Activated CD8-positive, alpha-beta T cell treated with anti-CD3 and anti-CD28 coated beads, Interleukin-2, amount 10 ng/mL, durations not matched to agents 7 days and 5 days (primary cell): ENCODE measurements at regions not wholly inside any gene's neighbourhood (a gene's known extent, or its start where the extent isn't known, plus 50 kb on each side); places are given as distances from the start of the nearest gene placed in this dataset.

Experiments used
- ATAC-seq: fragments of 150-1000 bp; cut with Tn5 transposase; one replicate; pipeline ENCODE4 v1.10.0; 2021; ENCODE audit warnings: moderate library complexity
- CTCF ChIA-PET: fragments of 350-600 bp; sonication (Branson Sonifier 250); formaldehyde crosslinking; loops from one replicate; lab custom pipeline; 2021; ENCODE audit warnings: antibody characterized with exemption; lab: Charles Lee
- POLR2A ChIA-PET: fragments of 350-600 bp; sonication (Branson Sonifier 250); formaldehyde crosslinking; loops from one replicate; lab custom pipeline; 2021; ENCODE audit warnings: antibody characterized with exemption; lab: Charles Lee
- DNase-seq: peaks from one replicate; pipeline ENCODE4 v3.0.0-alpha.2; 2020
- H3K27ac Mint-ChIP-seq: one replicate; pipeline ENCODE4 v1.8.0; 2021; ENCODE audit warnings: mild to moderate bottlenecking, mixed read lengths
- H3K27me3 Mint-ChIP-seq: one replicate; pipeline ENCODE4 v1.8.0; 2021; ENCODE audit warnings: low read depth, mixed read lengths
- H3K36me3 Mint-ChIP-seq: one replicate; pipeline ENCODE4 v1.8.0; 2021; ENCODE audit warnings: low read depth, mixed read lengths
- H3K4me1 Mint-ChIP-seq: one replicate; pipeline ENCODE4 v1.8.0; 2021; ENCODE audit warnings: low read depth, mixed read lengths
- H3K4me3 Mint-ChIP-seq: one replicate; pipeline ENCODE4 v1.8.0; 2021; ENCODE audit warnings: mild to moderate bottlenecking, mixed read lengths
- H3K9me3 Mint-ChIP-seq: one replicate; pipeline ENCODE4 v1.8.0; 2022; ENCODE audit warnings: mixed read lengths; ENCODE audit not compliant: insufficient read depth

GRCh38 chr13:31036731-31037695 is 104.6 kb downstream of the TEX26 start:
- H3K9me3 Mint-ChIP-seq = no peaks in the 10 kb centered on the region
- POLR2A ChIA-PET = interaction anchor here (1.0 kb wide), 1 partner anchor 8 kb away, joined by 3 read pairs; no protein-coding TSS in a partner anchor
- no peak overlapping the region for H3K27ac Mint-ChIP-seq
- no peak for ATAC-seq
- peaks cover 37% of the 10 kb centered on the region for H3K4me1 Mint-ChIP-seq
- H3K4me3 Mint-ChIP-seq = no peak overlapping the region
- CTCF ChIA-PET = no interaction called here
- H3K36me3 Mint-ChIP-seq = no peaks in the 10 kb centered on the region
- DNase-seq = no peak
- H3K27me3 Mint-ChIP-seq = peaks cover 46% of the 10 kb centered on the region

GRCh38 chr13:31035185-31035965 is 102.9 kb downstream of the TEX26 start:
- POLR2A ChIA-PET = no interaction called here

DNA sequence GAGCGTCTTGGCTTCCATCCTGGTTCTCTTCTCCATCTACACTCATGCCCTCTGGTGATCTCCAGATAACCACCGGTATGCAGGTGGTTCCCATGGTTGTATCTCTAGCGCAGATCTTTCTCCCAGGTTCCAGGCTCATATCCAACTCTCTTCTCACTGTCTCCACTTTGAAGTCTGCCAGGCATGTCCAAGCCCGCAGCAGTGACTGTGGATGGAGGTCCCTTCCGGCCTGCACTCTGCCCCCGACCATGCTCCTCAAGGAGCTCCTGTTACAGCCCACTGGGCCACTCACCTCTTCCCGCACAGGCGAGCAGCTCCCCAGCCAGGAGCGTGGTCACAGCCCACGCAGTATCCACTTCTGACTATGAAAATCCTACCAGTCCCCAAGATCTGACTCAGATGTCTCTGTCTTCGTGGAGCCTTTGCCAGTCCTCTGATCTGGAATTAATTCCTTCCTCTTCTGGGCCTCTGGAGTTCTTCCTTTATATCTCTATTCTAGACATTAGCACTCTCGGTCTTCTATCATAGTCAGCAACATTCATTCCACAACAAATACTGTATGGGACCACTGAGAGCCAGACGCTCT is 100.2 kb downstream of the TEX26 start:
- Mint-ChIP-seq H3K27me3 (peaks cover 54% of the 10 kb centered on the region), H3K27ac (no peak overlapping the region), H3K4me3 (no peak overlapping the region), H3K36me3 (no peaks in the 10 kb centered on the region), H3K4me1 (peaks cover 2% of the 10 kb centered on the region), H3K9me3 (no peaks in the 10 kb centered on the region)
- POLR2A ChIA-PET = no interaction called here
- CTCF ChIA-PET = no interaction called here
- DNase-seq (no peak), ATAC-seq (no peak)

More at GRCh38 chr13:31035185-31035965, 102.9 kb downstream of the TEX26 start:
- CTCF ChIA-PET = interaction anchor here (1.4 kb wide), 1 partner anchor 9 kb away, joined by 5 read pairs; no protein-coding TSS in a partner anchor
- H3K27ac Mint-ChIP-seq = no peak overlapping the region
- no peaks in the 10 kb centered on the region for H3K36me3 Mint-ChIP-seq
- H3K9me3 Mint-ChIP-seq = no peaks in the 10 kb centered on the region
- ATAC-seq (no peak), DNase-seq (no peak)
- H3K4me3 Mint-ChIP-seq = no peak overlapping the region
- H3K27me3 Mint-ChIP-seq = peaks cover 55% of the 10 kb centered on the region
- peaks cover 30% of the 10 kb centered on the region for H3K4me1 Mint-ChIP-seq

DNA sequence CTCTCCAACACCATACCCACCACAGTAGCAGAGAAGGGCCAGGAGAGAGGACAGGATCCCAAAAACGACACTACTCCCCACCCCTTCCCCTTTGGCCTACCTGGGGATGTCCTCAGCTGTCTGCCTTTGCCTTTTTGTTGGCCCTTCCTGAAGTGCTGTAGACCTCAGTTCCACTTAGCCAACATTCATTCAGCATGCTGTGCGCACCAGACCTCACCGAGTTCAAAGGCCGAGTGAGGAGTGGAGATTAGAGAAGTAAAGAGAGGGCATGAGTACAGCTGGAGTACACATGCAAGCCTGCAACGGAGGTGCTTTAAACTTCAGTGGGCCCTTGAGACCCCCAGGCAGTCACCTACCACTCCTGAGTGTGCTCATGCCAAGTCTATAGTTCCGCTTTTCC is 99.0 kb downstream of the TEX26 start:
- DNase-seq (no peak), ATAC-seq (no peak)
- Mint-ChIP-seq H3K27ac (no peak overlapping the region), H3K27me3 (peaks cover 47% of the 10 kb centered on the region), H3K4me1 (no peaks in the 10 kb centered on the region), H3K36me3 (no peaks in the 10 kb centered on the region), H3K9me3 (no peaks in the 10 kb centered on the region), H3K4me3 (no peak overlapping the region)
- ChIA-PET CTCF (interaction anchor here (1.0 kb wide), 1 partner anchor 13 kb away, joined by 4 read pairs; no protein-coding TSS in a partner anchor), POLR2A (no interaction called here)

DNA sequence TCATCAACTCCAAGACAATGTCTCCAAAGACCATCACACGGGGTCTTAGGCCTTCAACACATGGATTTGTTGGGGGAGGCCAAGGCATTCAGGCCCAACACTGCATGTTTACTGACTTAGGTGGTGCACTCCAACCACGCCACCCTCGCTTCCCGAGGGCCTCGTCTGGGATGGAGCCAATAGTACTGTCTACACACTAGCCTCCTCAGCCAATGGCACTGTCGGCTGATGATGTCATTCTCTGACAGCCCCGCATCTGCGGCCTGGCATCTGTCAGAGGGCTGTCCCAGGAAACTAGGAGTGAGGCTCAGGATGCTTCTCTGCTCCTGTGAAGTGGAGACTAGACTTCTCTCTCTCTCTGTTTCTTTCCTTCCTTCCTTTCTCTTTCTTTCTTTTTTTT is 96.6 kb downstream of the TEX26 start:
- H3K27me3 Mint-ChIP-seq = peaks cover 41% of the 10 kb centered on the region
- ChIA-PET POLR2A (no interaction called here), CTCF (interaction anchor here (1.3 to 1.5 kb wide), 2 partner anchors 15 to 16 kb away, joined by 3 to 6 read pairs; no protein-coding TSS in a partner anchor)
- no peaks in the 10 kb centered on the region for H3K9me3 Mint-ChIP-seq
- H3K4me3 Mint-ChIP-seq = no peak overlapping the region
- no peaks in the 10 kb centered on the region for H3K36me3 Mint-ChIP-seq
- no peak for ATAC-seq
- H3K27ac Mint-ChIP-seq = no peak overlapping the region
- DNase-seq = no peak
- no peaks in the 10 kb centered on the region for H3K4me1 Mint-ChIP-seq

- POLR2A ChIA-PET = no interaction called here
- no peaks in the 10 kb centered on the region for H3K9me3 Mint-ChIP-seq
- CTCF ChIA-PET = no interaction called here
- H3K27me3 Mint-ChIP-seq = peaks cover 42% of the 10 kb centered on the region
- ATAC-seq (no peak), DNase-seq (no peak)
- no peak overlapping the region for H3K4me3 Mint-ChIP-seq
- no peak overlapping the region for H3K27ac Mint-ChIP-seq
- H3K36me3 Mint-ChIP-seq = no peaks in the 10 kb centered on the region
- no peaks in the 10 kb centered on the region for H3K4me1 Mint-ChIP-seq
Measured at GRCh38 chr13:31027136-31027535, 94.7 kb downstream of the TEX26 start.
